Thyroid gland (tissue), 4 donors: ENCODE measurements at regions not wholly inside any gene's neighbourhood (a gene's known extent, or its start where the extent isn't known, plus 50 kb on each side); places are given as distances from the start of the nearest gene placed in this dataset.

ENCODE experiments used
- DNase-seq, 2 donors: peaks; one replicate each; pipeline ENCODE4 v3.0.0-alpha.2; 2019
- H3K27ac ChIP-seq, 3 donors: fragments of 200-600 bp; sonication (generic); 1 replicate in 2 of 3; 2 replicates in 1 of 3; pipeline ENCODE4 v1.5.1; 2016 to 2019; ENCODE audit warnings: mild to moderate bottlenecking in 1 of 3, moderate library complexity in 1 of 3
- H3K27me3 ChIP-seq: fragments of 200-600 bp; sonication (generic); one replicate; pipeline ENCODE4 v1.5.1; 2019
- H3K36me3 ChIP-seq, 2 donors: fragments of 200-600 bp; sonication (generic); one replicate each; pipeline ENCODE4 v1.5.1; 2016 to 2019
- H3K4me1 ChIP-seq, 2 donors: fragments of 200-600 bp; sonication (generic); one replicate each; pipeline ENCODE4 v1.5.1; 2017 to 2019
- H3K4me3 ChIP-seq, 3 donors: fragments of 200-600 bp; sonication (generic); replicated peaks in 1 of 3; 1 replicate in 2 of 3; 2 replicates in 1 of 3; pipeline ENCODE4 v1.5.1; 2016; ENCODE audit warnings: mild to moderate bottlenecking in 1 of 3
- H3K9me3 ChIP-seq: fragments of 200-600 bp; sonication (generic); one replicate; pipeline ENCODE4 v1.5.1; 2017
- POLR2A ChIP-seq, 2 donors: fragments of 450-650 bp; IDR thresholded peaks; one replicate each; pipeline ENCODE4 v1.6.1; 2017; ENCODE audit warnings: antibody characterized with exemption in 2 of 2, mild to moderate bottlenecking in 2 of 2, moderate library complexity in 1 of 2
- WGBS, 2 donors: methylation state at CpG; one replicate each; pipeline ENCODE4 v1.1.5; 2017; 5-methylcytosine and 5-hydroxymethylcytosine counted together
- intact Hi-C: fragments of 100-400 bp; cut with DNase I; formaldehyde crosslinking; loops from one replicate; pipeline ENCODE4 v1.15.1; 2023
- TF ChIP-seq, protein P1 (sequence below), 6 experiments: fragments of 200-600 bp in 3 of 6; fragments of 450-650 bp in 3 of 6; sonication (generic) in 3 of 6; IDR thresholded peaks; one replicate each; pipeline ENCODE4 v1.5.1; 2016 to 2019; ENCODE audit warnings: antibody characterized with exemption in 6 of 6, mild to moderate bottlenecking in 2 of 6, inconsistent platforms in 1 of 6, moderate library complexity in 1 of 6

DNA sequence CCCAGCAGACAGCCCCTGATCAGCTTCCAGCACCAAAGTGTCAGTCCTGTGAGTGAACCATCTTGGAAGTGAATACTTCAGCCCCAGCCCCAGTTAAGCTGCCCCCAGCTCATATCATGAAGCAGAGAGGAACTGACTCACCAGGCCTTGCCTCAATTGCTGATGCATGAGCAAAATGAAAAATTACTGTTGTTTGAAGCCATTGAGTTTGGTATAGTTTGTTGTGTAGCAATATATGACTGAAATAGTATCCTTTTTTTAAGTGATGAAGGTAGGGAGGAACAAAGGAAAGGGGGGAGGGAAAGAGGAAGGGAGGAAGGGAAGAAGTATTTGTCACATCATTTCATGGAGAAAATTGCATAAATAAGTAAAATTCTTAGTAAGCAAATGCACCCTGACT lies 266.4 kb downstream of the MAFB start:
- Histone ChIP-seq H3K27ac (no peak overlapping the region), H3K9me3 (no peaks in the 10 kb centered on the region), H3K27me3 (no peaks in the 10 kb centered on the region), H3K4me1 (no peaks in the 10 kb centered on the region), H3K36me3 (no peaks in the 10 kb centered on the region), H3K4me3 (no peak overlapping the region)
- TF ChIP-seq, protein P1, sequence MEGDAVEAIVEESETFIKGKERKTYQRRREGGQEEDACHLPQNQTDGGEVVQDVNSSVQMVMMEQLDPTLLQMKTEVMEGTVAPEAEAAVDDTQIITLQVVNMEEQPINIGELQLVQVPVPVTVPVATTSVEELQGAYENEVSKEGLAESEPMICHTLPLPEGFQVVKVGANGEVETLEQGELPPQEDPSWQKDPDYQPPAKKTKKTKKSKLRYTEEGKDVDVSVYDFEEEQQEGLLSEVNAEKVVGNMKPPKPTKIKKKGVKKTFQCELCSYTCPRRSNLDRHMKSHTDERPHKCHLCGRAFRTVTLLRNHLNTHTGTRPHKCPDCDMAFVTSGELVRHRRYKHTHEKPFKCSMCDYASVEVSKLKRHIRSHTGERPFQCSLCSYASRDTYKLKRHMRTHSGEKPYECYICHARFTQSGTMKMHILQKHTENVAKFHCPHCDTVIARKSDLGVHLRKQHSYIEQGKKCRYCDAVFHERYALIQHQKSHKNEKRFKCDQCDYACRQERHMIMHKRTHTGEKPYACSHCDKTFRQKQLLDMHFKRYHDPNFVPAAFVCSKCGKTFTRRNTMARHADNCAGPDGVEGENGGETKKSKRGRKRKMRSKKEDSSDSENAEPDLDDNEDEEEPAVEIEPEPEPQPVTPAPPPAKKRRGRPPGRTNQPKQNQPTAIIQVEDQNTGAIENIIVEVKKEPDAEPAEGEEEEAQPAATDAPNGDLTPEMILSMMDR (IDR thresholded peaks at IDR 0.05) = no peak
- no peak for TF ChIP-seq POLR2A (IDR thresholded peaks at IDR 0.05)
- intact Hi-C loops = no loop called here
- no peak for DNase-seq

DNA sequence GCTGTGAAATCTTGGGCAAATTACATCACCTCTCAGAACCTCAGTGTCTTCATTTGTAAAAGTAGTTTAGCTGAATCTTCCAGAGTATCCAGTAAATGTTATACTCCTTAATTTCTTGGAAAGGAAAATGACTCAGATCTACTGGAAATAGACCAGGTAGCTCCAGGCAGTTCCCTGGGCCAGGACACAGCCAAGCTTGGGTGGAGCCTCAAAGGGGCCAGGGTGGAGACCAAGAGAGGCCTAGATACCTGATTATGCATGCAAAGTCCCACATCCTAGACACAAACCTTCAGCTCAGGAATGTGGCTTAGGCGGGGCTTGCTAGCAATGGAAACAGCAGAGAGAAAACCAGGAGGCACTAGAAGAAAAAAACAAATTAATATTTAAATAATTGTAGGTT lies 272.8 kb downstream of the MAFB start:
- Histone ChIP-seq H3K9me3 (no peaks in the 10 kb centered on the region), H3K4me3 (no peak overlapping the region), H3K36me3 (no peaks in the 10 kb centered on the region), H3K4me1 (no peaks in the 10 kb centered on the region), H3K27ac (no peak overlapping the region), H3K27me3 (no peaks in the 10 kb centered on the region)
- WGBS, 2 donors = 90 to 97% methylated on average over 1 of the region's 1 CpG
- TF ChIP-seq, protein P1 (IDR thresholded peaks at IDR 0.05) = no peak
- TF ChIP-seq POLR2A (IDR thresholded peaks at IDR 0.05) = no peak
- no peak for DNase-seq
- intact Hi-C loops = no loop called here

DNA sequence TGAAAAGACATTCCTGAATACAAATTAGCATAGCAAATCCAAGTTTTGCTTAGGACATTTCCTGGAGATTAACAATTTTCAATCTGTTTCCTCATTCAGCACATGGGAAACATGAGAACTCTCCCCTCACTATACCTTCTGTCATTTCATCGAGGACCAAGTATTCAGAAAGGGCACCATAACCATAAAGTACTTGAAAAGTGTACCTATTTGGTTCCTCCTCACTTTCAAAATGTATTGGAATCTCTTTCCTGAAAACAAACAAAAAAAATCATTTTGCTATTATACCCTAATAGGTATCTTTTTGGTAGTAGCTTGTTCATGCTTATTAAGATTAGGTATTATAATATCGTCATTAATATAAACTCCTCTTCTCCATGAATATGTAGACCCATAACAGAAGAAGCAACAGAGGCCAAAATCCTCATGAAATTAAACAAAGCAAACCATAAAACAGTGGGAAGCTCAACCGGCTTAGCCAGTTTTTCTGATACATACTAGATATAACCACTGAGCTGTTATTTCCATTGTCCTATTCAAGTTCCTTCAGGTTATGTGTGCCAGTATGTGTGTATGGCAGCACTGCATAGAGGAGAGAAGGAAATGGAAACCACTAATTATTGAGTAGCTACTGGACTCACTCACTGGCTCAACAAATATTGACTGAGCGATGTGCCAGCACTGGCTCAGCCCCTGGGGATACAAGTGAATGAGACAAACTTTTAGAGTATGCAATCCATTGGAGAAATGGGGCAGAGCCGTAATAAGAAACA lies 274.0 kb downstream of the MAFB start:
- no peaks in the 10 kb centered on the region for H3K9me3 ChIP-seq
- H3K36me3 ChIP-seq = no peaks in the 10 kb centered on the region
- no peaks in the 10 kb centered on the region for H3K27me3 ChIP-seq
- 89 to 92% methylated on average over 5 of the region's 5 CpGs for WGBS, 2 donors
- DNase-seq = no peak
- H3K27ac ChIP-seq = no peak overlapping the region
- no peaks in the 10 kb centered on the region for H3K4me1 ChIP-seq
- no peak overlapping the region for H3K4me3 ChIP-seq
- intact Hi-C loops = no loop called here
- no peak for TF ChIP-seq POLR2A (IDR thresholded peaks at IDR 0.05)
- TF ChIP-seq, protein P1 (IDR thresholded peaks at IDR 0.05) = no peak

DNA sequence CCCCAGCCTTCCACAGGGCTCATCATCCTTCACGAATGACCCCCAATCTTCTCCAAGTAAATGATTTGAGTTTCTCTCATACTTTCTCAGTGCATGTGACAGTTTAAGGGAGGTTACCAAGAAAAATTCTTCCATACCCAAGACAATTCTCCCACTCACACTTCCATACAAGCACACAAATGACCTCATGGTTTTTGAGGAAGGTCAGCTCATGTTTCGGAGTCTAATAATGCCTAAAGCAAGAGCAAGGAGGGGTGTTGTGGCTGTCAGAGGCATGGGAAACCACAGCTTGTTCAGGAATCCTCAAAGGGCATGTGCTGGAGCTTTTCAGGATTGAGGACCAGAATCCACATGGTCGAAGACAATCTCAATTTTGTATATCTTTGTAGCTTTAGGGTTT lies 279.0 kb downstream of the MAFB start:
- no peaks in the 10 kb centered on the region for H3K4me1 ChIP-seq
- no peaks in the 10 kb centered on the region for H3K27me3 ChIP-seq
- no peak overlapping the region for H3K4me3 ChIP-seq
- intact Hi-C loops = no loop called here
- DNase-seq = no peak
- WGBS, 2 donors = 77 to 80% methylated on average over 3 of the region's 3 CpGs
- H3K36me3 ChIP-seq = no peaks in the 10 kb centered on the region
- no peaks in the 10 kb centered on the region for H3K9me3 ChIP-seq
- TF ChIP-seq, protein P1 (IDR thresholded peaks at IDR 0.05) = no peak
- TF ChIP-seq POLR2A (IDR thresholded peaks at IDR 0.05) = no peak
- no peak overlapping the region for H3K27ac ChIP-seq

DNA sequence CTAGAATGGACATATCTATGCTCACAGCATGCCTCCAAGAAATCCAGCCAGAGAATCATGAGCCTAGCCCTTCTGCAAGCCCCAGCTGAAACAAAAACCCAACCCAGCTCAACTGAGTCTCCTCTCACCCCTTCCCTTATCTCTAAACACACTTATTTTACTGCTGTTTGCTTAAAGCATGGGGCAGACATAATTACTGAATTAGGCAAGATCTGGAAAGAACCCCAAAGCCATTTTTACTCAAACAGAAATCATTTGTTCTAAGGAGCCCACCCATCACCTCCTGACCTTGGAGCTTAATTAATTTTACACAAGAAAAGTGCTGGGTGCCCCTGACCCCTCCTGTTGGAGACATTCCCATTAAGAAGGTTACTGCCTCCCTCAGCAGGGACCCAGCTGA lies 291.6 kb downstream of the MAFB start:
- H3K4me3 ChIP-seq = no peak overlapping the region
- intact Hi-C loops = no loop called here
- H3K9me3 ChIP-seq = no peaks in the 10 kb centered on the region
- H3K27me3 ChIP-seq = no peaks in the 10 kb centered on the region
- H3K36me3 ChIP-seq = no peaks in the 10 kb centered on the region
- H3K27ac ChIP-seq = no peak overlapping the region
- TF ChIP-seq POLR2A (IDR thresholded peaks at IDR 0.05) = no peak
- TF ChIP-seq, protein P1 (IDR thresholded peaks at IDR 0.05) = no peak
- no peaks in the 10 kb centered on the region for H3K4me1 ChIP-seq
- no peak for DNase-seq
